SIG-M5 (cell line): ENCODE measurements at regions not wholly inside any gene's neighbourhood (a gene's known extent, or its start where the extent isn't known, plus 50 kb on each side); places are given as distances from the start of the nearest gene placed in this dataset.
A peak's percentile ranks its signal among the peaks of the same experiment; 100 is the strongest.
"Not testable (repeated sequence)": the region's sequence is repeated elsewhere in the genome, so short reads cannot be mapped to it uniquely, and the experiment has no call there.

ENCODE experiments used
- DNase-seq: peaks from one replicate; lab custom pipeline; 2025; lab: John Stamatoyannopoulos, UW

DNA sequence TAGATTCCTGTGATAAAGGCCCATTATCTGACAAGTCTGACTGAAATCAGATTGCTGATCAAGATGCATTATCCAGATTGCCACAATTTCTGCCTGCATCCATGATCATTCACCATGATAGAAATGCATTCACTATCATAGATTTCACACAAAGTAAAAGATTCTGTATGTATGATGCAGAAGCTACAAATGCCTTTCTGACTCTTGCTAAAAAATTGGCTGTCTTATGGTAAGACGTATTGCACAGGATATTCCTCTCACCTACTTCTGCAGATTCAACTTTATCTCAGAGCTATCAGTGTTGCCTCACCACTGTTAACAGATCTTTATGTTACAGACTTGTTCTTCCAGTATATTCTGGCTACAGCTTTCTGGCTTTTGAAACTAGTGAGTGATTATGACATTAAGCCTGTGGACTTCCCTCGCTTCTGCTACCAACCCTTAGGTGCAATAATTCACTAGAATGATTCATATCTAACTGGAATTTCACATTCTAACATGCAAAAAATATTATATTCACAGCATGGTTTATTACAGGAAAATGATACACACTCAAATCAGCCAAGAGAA is 955.3 kb downstream of the EPHA3 start:
- no peak for DNase-seq

DNA sequence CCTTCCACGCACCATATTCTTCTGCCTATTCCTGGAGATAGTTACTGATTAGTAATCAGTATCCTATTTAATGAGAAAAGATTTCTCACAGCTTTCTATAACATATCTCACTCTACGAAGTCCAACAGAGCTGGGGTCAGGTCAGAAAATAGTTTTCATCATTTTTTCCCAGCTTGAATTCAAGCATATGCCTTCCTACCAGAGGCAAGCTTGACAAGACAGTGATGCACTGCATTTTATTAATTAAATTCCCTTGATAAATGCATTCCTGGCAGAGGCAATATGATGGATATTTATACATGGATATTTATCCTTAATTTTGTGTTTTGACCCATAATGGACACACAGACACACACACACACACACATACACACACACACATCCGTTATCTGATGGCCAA is 961.4 kb downstream of the EPHA3 start:
- no peak for DNase-seq

DNA sequence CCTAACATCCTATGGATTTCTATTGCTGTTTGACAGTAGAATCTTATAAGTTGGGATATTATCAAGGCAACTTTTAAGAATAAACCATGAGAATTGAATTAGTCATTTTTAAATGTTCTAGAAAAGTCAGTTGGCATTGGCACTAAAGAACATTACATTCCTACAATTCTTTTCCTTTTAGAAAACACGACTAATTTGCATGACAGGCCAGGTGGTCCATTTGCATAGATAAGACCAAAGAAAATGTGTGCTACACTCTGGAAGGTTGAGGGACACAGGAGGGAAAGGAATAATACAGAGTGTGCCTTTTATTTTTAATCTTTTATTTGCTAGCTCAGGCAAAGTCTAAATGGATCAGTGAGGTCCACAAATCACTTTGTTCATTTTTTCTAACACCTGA is 962.3 kb downstream of the EPHA3 start:
- no peak for DNase-seq

DNA sequence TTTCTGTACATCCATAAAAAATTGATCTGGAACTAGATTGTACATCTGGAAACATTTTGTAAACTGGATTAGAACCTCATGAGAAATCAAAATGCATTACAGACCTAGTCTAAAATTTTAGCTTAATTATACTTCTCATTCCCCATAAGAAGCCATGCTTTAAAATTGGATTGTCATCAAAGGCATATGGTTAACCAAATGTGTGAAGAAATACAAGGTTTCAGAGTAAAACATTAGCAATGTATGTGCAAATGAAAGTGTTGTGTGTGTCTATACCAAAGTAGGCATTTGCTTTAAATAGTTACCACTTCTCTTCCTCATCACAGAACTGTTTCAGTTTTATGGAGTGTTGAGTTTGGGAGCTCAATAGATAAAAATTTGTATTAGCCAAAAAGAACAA is 968.7 kb downstream of the EPHA3 start:
- no peak for DNase-seq

DNA sequence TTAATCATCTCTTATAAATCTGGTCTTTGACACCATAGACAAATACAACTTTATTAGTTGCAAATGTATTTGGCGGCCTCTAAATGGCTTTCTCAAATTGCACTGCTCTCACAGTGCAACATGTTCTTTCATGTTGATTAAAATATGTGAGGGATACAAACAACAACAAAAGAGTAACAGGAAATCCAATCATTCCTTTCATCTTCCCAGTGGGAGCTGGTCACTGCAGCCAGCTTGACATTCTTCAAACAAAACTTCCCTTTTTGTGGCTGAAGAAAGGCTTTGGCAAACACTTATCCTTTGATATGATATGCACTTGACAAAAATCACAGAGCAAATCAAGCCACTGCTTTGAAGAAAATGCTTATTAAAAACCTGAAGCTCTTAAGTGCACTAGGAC is 973.6 kb downstream of the EPHA3 start:
- DNase-seq = no peak

DNA sequence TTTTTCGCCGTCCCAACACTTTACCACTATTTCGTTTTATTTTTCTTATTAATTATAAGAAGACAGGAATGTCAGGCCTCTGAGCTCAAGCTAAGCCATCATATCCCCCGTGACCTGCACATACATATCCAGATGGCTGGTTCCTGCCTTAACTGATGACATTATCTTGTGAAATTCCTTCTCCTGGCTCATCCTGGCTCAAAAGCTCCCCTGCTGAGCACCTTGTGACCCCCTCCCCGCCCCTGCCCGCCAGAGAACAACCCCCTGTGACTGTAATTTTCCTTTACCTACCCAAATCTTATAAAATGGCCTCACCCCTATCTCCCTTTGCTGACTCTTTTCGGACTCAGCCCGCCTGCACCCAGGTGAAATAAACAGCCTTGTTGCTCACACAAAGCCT is 978.9 kb downstream of the EPHA3 start:
- not testable (repeated sequence) for DNase-seq

DNA sequence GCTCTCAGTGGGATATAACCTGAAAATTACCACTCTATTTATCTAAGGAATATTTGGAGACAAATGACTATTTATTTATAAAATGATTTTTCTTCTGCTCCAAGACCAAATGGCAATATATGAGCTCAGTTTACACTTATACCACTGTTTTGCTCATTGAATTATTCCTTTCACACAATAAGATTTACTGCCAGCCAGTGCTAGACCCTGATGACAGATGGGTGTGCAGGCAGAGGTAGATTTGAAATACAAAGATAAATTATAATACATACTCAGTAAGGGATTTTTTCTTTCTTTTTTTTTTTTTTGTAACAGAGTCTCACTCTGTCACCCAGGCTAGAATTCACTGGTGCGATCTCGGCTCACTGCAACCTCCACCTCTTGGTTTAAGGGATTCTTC is 980.3 kb downstream of the EPHA3 start:
- DNase-seq = no peak

DNA sequence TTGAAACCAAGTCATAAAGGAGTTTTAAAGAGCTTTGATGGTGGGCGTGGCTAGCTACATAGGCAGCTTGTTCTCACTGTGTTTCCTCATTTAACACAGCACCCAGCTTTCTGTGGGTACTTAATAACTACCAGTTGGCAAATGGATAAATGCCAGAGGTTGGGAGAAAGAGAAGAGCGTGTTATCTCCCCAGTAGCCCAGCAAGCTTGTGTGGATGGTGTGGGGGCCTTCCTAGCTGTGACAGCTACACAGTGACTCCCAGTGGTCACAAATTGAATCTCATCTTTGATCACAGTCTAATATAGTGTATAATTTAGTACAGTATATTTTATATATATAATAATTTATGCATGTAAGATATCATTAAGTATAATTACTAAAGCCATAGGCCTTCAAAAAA is 984.1 kb downstream of the EPHA3 start:
- DNase-seq = no peak

DNA sequence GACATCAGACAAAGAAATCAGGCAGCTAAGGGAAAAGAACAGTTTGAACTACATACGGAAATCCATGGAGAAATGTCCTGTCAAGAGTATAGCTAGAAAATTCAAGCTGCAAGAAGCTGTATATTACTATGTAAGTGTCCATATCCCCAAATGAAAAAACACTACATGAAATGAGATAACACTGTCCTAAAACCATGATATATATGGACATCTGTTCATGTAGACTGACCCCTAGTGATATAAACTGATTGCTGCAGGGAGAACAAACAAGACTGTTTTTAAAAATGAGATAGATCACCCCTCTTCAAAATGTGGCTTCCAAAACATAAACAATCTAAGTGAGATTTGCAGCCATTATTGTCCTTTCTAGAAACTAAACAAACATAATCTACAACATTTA is 985.6 kb downstream of the EPHA3 start:
- no peak for DNase-seq

DNA sequence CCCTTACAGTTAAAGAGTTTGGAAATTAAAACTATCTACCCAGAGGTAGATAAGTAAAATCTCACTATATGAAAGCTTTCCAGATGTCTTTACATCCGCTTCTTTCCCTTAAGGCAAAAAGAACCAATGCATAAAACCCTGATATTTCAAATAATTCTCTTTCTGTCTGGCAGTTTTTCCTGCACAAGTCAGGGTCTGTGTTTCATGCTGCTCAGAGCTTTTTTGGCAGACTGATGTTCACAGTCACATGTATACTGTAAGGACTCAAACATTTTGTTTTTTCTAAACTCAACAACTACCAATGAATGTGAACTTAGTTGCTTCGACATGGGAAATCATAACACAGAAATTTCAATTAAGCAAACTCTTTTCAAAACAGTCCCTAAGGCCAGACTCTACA is 988.4 kb downstream of the EPHA3 start:
- DNase-seq = no peak

DNA sequence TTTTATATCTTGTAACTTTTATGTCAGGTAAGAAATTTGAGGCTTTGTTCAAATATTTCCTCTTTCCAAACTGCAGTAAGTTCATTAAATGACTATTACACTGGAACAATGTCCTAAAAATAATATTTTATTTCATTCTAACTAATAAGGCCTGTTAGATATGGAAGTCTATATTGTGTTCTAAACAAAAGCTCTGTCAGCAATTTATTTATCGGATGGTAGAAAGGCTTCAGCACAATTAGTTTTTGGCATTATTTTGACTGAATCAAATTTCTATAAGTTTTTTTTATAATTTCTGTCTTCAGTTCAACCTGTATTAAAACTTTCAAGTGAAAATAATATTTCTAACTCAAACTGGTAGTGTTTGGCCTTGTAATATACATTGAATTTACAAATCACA is 992.1 kb downstream of the EPHA3 start:
- DNase-seq = no peak

DNA sequence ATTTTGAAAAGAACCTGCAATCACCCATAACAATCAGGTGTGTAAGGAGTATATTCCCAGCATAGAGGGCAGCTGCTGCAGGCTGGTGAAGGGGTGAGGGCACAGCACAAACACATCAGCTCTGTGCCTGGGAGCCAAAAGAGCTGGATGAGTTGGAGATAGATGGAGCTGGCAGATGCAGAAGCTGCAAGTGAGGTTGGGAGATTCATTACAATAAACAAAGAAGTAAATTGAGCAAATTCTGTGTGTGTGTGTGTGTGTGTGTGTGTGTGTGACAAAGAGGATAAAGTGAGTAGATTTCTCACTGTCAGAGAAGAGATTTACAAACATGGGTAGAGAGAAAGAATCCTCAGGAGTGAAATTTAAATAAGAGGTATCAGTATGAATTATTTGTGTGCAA is 994.7 kb downstream of the EPHA3 start:
- DNase-seq = no peak

DNA sequence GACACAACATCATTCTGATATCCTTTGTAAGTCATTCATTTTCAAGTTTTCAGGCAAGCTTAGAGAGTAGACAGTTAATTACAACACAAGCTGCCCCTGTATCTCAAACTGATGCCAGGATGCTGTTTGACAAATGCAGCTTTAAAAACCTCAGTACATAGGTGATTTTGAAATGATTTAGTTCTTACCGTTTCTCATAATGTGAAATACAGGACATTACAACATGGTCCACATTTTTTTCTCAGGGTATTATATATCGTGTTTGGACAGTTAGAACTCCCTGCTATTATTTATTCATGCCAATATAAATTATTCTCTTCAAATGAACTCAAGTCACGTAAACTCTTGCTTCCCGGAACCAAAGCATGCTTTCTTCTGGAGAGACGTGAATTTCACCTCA is 1013.9 kb downstream of the EPHA3 start:
- DNase-seq = no peak

DNA sequence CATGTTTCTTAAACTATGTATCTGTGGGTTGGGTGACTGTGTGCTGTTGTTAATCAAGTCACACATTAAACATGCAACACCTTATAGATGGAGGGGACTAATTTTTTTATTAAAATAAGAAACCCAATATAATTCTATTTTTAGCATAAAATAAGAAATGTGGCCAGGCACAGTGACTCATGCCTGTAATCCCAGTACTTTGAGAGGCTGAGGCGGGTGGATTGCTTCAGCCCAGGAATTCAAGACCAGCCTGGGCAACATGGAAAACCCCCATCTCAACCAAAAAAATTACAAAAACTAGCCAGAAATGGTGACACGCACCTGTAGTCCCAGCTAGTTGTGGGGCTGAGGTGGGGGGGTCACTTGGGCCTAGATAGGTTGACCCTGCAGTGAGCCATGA is 1021.0 kb downstream of the EPHA3 start:
- no peak for DNase-seq

DNA sequence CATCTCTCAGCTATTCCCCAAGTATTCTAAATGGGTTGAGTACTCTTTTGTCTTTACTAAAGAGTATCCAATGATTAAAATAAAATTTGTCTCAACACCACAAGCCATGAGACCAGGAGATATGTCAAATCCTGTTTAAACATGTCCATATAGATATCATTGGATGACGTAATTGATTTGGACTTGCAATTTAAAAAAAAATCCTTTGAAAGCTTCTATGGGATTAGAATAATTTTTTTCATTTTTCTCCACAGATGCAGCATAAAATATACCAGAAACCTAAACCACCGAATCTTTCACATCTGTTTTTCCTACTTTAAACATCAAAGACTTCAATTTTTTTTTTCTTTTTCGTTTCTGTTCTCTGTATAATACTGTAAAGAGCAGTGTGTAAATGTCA is 1022.3 kb downstream of the EPHA3 start:
- DNase-seq = no peak

DNA sequence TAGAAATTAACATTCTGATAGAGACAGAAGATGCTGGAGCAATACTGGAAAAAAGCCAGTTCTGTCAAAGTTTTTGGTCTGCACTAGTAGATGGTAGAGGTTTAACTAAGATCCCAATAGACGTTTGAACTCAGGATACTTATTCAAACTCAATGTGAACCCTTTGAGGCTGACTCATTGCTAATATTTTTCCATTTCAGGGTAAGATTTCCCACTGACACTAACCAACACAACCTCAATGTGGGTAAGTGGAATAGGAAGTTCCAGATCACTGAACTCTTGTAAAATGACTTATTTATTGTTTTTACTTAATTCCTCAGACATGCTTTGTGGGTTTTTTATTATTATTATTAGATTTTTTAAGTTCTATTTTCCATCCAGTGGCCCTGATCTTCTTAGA is 1024.8 kb downstream of the EPHA3 start:
- no peak for DNase-seq

DNA sequence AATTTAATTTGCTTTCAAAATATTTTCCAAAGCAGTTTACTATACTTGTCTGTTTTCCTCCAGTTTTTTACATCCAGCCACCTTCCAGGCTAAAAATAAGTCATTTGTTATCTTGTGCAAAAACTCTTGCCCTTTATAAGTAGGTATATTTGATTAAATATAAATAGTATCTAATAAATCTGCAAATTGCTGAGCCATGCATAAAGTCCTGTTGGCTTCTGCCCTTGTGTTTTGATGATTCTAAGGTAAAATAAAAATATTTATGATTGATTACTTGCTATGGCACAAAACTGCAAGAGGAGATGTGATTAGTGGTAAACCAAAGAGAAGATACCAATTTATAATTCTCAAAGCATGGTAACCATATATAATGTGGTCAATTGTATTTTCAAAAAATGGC is 1026.7 kb downstream of the EPHA3 start:
- DNase-seq = no peak

DNA sequence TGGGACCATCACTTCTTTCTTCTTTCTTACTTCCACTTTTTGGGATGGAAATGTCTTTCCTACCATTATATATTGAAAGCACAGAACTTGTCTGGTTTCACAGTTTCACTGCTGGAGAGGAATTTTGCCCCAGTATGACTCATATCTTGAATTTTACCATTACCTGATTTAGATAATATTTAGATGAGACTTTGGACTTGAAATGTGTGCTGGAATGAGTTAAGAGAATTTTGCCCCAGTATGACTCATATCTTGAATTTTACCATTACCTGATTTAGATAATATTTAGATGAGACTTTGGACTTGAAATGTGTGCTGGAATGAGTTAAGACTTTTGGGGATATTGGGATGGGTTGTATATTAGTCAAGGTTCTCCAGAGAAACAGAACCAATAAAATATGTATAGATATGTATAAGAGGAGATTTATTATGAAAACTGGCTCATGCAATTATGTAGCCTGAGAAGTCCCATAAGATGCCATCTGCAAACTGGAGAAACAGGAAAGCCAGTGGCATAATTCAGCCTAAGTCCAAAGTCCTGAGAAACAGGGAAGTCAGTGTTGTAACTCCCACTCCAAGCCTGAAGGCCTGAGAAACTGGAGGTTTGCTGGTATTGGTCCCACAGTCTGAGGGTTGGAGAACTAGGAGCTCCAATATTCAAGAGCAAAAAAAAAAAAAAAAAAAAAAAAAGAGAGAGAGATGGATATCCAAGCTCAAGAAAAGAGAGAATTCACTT is 1029.2 kb downstream of the EPHA3 start:
- DNase-seq = no peak

DNA sequence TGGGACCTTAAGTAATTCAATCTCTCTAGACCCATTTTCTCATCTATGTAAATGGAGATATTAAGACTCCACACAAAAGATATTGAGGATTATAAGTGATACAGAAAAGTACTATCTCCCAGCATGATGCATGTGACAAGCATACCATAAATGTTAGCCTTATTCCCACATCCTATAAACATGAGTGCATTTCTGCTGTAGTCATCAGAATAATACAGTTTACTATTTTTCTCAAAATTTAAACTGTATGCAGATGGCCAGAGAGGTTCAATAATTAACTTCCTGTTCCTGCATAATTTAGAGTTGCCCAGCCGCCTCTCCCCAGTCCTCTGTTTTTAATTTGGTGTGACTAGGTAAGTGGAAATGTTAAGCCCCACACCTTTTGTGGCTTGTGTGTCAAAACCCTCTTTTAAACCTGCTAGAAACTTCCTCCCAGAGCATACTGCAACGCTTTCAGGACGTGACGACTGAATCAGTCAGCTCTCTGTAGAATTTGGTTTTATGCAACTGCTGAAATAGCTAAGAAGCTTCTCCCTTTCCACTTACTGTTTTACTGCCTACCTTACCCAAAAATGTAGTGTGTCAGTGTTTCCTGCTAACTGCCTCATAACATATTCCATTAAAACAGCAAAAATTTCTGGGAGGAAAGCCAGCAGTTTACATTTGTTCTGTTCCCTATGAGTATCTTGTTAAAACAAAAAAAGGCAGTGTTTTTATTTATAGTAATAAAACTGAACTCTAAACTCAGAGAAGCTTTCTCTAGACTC is 1037.9 kb downstream of the EPHA3 start:
- no peak for DNase-seq

DNA sequence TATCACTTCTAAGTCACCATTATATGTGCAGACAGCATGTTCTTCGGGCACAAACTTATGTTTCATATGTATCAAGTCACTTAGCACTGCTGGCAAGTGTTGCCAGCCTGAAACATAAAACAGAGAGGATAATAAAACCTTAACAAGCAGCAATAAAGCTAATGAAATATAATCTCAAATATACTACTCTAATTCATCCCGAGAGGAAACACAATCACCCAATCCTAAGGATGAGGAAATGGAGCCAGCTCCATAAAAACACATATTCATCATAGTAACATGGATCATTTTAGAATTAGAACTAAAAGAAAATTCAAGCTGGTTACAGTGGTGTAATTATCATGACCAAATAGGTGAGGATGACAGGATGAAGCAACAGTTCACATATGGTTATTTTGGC is 1072.7 kb downstream of the EPHA3 start:
- DNase-seq = no peak

DNA sequence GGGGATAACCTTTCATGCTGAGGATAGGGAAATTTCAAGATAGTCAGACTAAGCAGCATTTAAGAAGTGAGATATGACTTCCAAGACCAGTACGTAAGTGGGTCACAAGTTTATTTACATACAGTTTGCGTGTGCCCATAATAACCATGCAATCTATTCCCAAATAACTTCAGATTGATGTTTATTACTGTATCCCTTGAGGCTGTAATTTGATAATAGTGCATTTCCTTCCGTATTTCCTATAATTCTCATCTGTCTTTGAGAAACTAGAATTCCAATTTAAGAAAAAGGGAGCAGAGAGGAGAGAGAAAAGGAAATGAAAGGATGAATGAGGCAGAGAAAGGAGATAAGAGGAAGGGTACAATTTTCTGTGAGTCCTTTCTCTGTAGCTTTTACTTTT is 1073.1 kb downstream of the EPHA3 start:
- no peak for DNase-seq

DNA sequence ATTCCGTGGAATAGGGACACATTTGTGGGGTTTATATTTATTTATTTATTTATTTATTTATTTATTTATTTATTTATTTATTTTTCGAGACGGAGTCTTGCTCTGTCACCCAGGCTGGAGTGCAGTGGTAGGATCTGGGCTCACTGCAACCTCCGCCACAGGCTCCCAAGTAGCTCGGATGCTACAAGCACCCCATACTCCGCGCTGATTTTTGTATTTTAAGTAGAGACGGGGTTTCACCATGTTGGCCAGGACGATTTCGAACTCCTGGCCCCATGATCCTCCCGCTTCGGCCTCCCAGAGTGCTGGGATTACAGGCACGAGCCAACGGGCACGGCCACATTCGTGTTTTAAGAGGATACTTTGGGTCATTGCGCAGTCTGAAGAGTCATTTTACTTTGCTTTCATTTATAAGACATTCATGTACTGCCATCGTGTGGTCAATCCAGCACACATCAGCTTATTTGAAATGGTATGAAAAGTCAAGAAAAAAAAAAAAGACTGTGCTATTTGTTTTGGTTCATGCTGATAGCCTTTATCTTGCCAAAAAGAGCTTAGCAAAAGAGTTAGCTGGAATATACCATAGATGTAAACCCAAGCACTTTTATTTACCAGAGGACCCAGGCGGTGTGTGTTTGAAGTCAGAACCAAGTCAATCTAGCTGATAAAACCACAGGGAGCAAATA is 1075.0 kb downstream of the EPHA3 start:
- DNase-seq = peak; percentile 0

DNA sequence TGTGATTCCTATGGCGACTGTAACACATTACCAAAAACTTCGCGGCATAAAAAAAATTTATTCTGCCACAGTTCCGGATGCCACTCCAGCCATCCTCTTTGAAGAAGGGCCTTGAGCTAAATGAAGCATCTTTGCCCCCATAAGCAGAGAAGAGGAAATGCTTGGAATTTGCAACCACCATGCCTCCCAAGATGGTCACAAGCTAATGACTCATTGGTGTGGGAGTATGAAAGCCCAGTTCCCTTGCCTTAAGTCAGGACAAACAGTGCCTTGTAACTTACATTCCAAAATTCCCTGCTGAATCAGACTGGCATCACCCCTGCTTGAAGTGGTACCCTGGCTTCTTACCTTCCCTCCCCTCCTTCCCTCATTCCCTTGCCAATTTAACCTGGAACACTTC is 1077.4 kb downstream of the EPHA3 start:
- DNase-seq = no peak
